ENCODE measurements at regions not wholly inside any gene's neighbourhood (a gene's known extent, or its start where the extent isn't known, plus 50 kb on each side); places are given as distances from the start of the nearest gene placed in this dataset.
"Not testable (repeated sequence)": the region's sequence is repeated elsewhere in the genome, so short reads cannot be mapped to it uniquely, and the experiment has no call there.

- no peak for DNase-seq (ENCODE audit: low read depth in 2 of 2)
Measured at GRCh38 chr15:79606831-79607355, 174.8 kb downstream of the MINAR1 start.

- DNase-seq (ENCODE audit: low read depth in 2 of 2): no peak
Measured at GRCh38 chr15:79608066-79608864, 176.1 kb downstream of the MINAR1 start.

GRCh38 chr15:79609506-79609905 lies 177.4 kb downstream of the MINAR1 start:
- no peak for DNase-seq (ENCODE audit: low read depth in 2 of 2)

GRCh38 chr15:79610021-79610420 lies 177.9 kb downstream of the MINAR1 start:
- DNase-seq (ENCODE audit: low read depth in 2 of 2): no peak

GRCh38 chr15:79615754-79616153 lies 183.6 kb downstream of the MINAR1 start:
- DNase-seq (ENCODE audit: low read depth in 2 of 2): no peak

GRCh38 chr15:79617071-79617470 lies 184.9 kb downstream of the MINAR1 start:
- no peak for DNase-seq (ENCODE audit: low read depth in 2 of 2)

GRCh38 chr15:79620112-79620857 lies 188.1 kb downstream of the MINAR1 start:
- DNase-seq (ENCODE audit: low read depth in 2 of 2): no peak

GRCh38 chr15:79621805-79622204 lies 189.7 kb downstream of the MINAR1 start:
- not testable (repeated sequence) for DNase-seq (ENCODE audit: low read depth in 2 of 2)

- DNase-seq (ENCODE audit: low read depth in 2 of 2): no peak
Measured at GRCh38 chr15:79623488-79623887, 191.4 kb downstream of the MINAR1 start.

GRCh38 chr15:79629687-79630086 lies 197.6 kb downstream of the MINAR1 start:
- DNase-seq (ENCODE audit: low read depth in 2 of 2): no peak

- no peak for DNase-seq (ENCODE audit: low read depth in 2 of 2)
Measured at GRCh38 chr15:79632457-79632856, 200.3 kb downstream of the MINAR1 start.

- no peak for DNase-seq (ENCODE audit: low read depth in 2 of 2)
Measured at GRCh38 chr15:79635149-79635771, 203.1 kb downstream of the MINAR1 start.

GRCh38 chr15:79635897-79636561 lies 203.9 kb downstream of the MINAR1 start:
- no peak for DNase-seq (ENCODE audit: low read depth in 2 of 2)

- DNase-seq (ENCODE audit: low read depth in 2 of 2): no peak
Measured at GRCh38 chr15:79640206-79640605, 208.1 kb downstream of the MINAR1 start.

GRCh38 chr15:79641841-79642240 lies 209.7 kb downstream of the MINAR1 start:
- no peak for DNase-seq (ENCODE audit: low read depth in 2 of 2)

GRCh38 chr15:79643393-79643792 lies 211.3 kb downstream of the MINAR1 start:
- no peak for DNase-seq (ENCODE audit: low read depth in 2 of 2)

GRCh38 chr15:79644091-79644490 lies 212.0 kb downstream of the MINAR1 start:
- peak in 1 of 2 experiments; percentile 3 for DNase-seq (ENCODE audit: low read depth in 2 of 2)

GRCh38 chr15:79652972-79653371 lies 220.8 kb downstream of the MINAR1 start:
- not testable (repeated sequence) for DNase-seq (ENCODE audit: low read depth in 2 of 2)

- DNase-seq (ENCODE audit: low read depth in 2 of 2): no peak
Measured at GRCh38 chr15:79653533-79653932, 221.4 kb downstream of the MINAR1 start.

GRCh38 chr15:79656151-79657000 lies 224.2 kb downstream of the MINAR1 start:
- no peak for DNase-seq (ENCODE audit: low read depth in 2 of 2)

GRCh38 chr15:79657722-79658121 lies 225.6 kb downstream of the MINAR1 start:
- DNase-seq (ENCODE audit: low read depth in 2 of 2): no peak

Measured in stimulated activated CD4-positive, alpha-beta T cell treated with anti-CD3 and anti-CD28 coated beads, Interleukin-12 subunit alpha, Interleukin-12 subunit beta, amount 100 ng/mL, for 24 hours (primary cell).